Stimulated activated CD4-positive, alpha-beta T cell treated with anti-CD3 and anti-CD28 coated beads, Interleukin-15, amount 100 ng/mL, for 24 hours (primary cell): ENCODE measurements at regions not wholly inside any gene's neighbourhood (a gene's known extent, or its start where the extent isn't known, plus 50 kb on each side); places are given as distances from the start of the nearest gene placed in this dataset.
"Not testable (repeated sequence)": the region's sequence is repeated elsewhere in the genome, so short reads cannot be mapped to it uniquely, and the experiment has no call there.

ENCODE experiments used
- DNase-seq: peaks from one replicate; pipeline ENCODE4 v3.0.0-alpha.2; 2020

- not testable (repeated sequence) for DNase-seq
Observed at GRCh38 chr16:29355339-29356059, 51.0 kb downstream of the NPIPB11 start.

- not testable (repeated sequence) for DNase-seq
Observed at GRCh38 chr16:29354449-29354848, 52.1 kb downstream of the NPIPB11 start.

GRCh38 chr16:29352617-29352999 is 53.9 kb downstream of the NPIPB11 start:
- DNase-seq, result not testable (repeated sequence)

GRCh38 chr16:29351970-29352616 is 54.4 kb downstream of the NPIPB11 start:
- not testable (repeated sequence) for DNase-seq

- not testable (repeated sequence) for DNase-seq
Observed at GRCh38 chr16:29351271-29351969, 55.1 kb downstream of the NPIPB11 start.

GRCh38 chr16:29349966-29350365 is 56.5 kb downstream of the NPIPB11 start:
- DNase-seq, result not testable (repeated sequence)

GRCh38 chr16:29348748-29349147 is 57.8 kb downstream of the NPIPB11 start:
- DNase-seq, result not testable (repeated sequence)

GRCh38 chr16:29348123-29348690 is 58.3 kb downstream of the NPIPB11 start:
- DNase-seq, result not testable (repeated sequence)

GRCh38 chr16:29346796-29347580 is 59.5 kb downstream of the NPIPB11 start:
- not testable (repeated sequence) for DNase-seq

- not testable (repeated sequence) for DNase-seq
Observed at GRCh38 chr16:29346203-29346602, 60.3 kb downstream of the NPIPB11 start.

- DNase-seq, result not testable (repeated sequence)
Observed at GRCh38 chr16:29342937-29343336, 63.6 kb downstream of the NPIPB11 start.

- DNase-seq, result not testable (repeated sequence)
Observed at GRCh38 chr16:29340779-29341438, 65.6 kb downstream of the NPIPB11 start.

GRCh38 chr16:29340235-29340634 is 66.3 kb downstream of the NPIPB11 start:
- not testable (repeated sequence) for DNase-seq

GRCh38 chr16:29338821-29339700 is 67.5 kb downstream of the NPIPB11 start:
- not testable (repeated sequence) for DNase-seq

GRCh38 chr16:29337385-29337901 is 69.1 kb downstream of the NPIPB11 start:
- not testable (repeated sequence) for DNase-seq

- DNase-seq, result not testable (repeated sequence)
Observed at GRCh38 chr16:29335549-29335846, 71.0 kb downstream of the NPIPB11 start.

GRCh38 chr16:29334776-29335548 is 71.5 kb downstream of the NPIPB11 start:
- not testable (repeated sequence) for DNase-seq

GRCh38 chr16:29333492-29334097 is 72.9 kb downstream of the NPIPB11 start:
- not testable (repeated sequence) for DNase-seq

- not testable (repeated sequence) for DNase-seq
Observed at GRCh38 chr16:29330623-29331022, 75.9 kb downstream of the NPIPB11 start.
